WTC11 (cell line): ENCODE measurements at regions not wholly inside any gene's neighbourhood (a gene's known extent, or its start where the extent isn't known, plus 50 kb on each side); places are given as distances from the start of the nearest gene placed in this dataset.

Experiments
- CDX4 ChIP-seq: fragments of 250-450 bp; sonication (Bioruptor Pico); IDR thresholded peaks from 2 replicates; pipeline ENCODE4 v1.9.0; 2021; ENCODE audit warnings: moderate library complexity, mild to moderate bottlenecking, inconsistent platforms, borderline replicate concordance
- ELF4 ChIP-seq: sonication (generic); formaldehyde crosslinking; IDR thresholded peaks from 2 replicates; pipeline ENCODE4 v1.8.1; 2022; ENCODE audit warnings: low read depth, mild to moderate bottlenecking, moderate library complexity, missing genetic modification reagents
- FOXJ3 ChIP-seq: sonication (generic); formaldehyde crosslinking; IDR thresholded peaks from 2 replicates; pipeline ENCODE4 v1.9.0; 2021; ENCODE audit warnings: missing genetic modification reagents, mild to moderate bottlenecking, borderline replicate concordance
- SP1 ChIP-seq: sonication (generic); formaldehyde crosslinking; conservative IDR thresholded peaks from 2 replicates; pipeline ENCODE4 v1.8.1; 2022; ENCODE audit warnings: missing genetic modification reagents
- USF1 ChIP-seq: sonication (generic); formaldehyde crosslinking; IDR thresholded peaks from 2 replicates; pipeline ENCODE4 v1.8.0; 2022; ENCODE audit warnings: mild to moderate bottlenecking, missing genetic modification reagents
- ZBTB21 ChIP-seq: sonication (generic); formaldehyde crosslinking; IDR thresholded peaks from 2 replicates; pipeline ENCODE4 v1.8.1; 2023; ENCODE audit warnings: mild to moderate bottlenecking, missing genetic modification reagents, borderline replicate concordance
- ZNF423 ChIP-seq: fragments of 250-450 bp; sonication (Bioruptor Pico); IDR thresholded peaks from 2 replicates; pipeline ENCODE4 v2.1.2; 2022; ENCODE audit warnings: mild to moderate bottlenecking, moderate library complexity
- TF ChIP-seq, protein P1 (sequence below): fragments of 200-600 bp; IDR thresholded peaks from 2 replicates; pipeline ENCODE4 v1.8.0; 2022; ENCODE audit warnings: antibody characterized with exemption
- TF ChIP-seq, protein P2 (sequence below): sonication (generic); formaldehyde crosslinking; IDR thresholded peaks from 2 replicates; pipeline ENCODE4 v1.8.1; 2022; ENCODE audit warnings: low read depth, mild to moderate bottlenecking, moderate library complexity, missing genetic modification reagents, borderline replicate concordance

GRCh38 chr2:239890206-239890746 lies 134.9 kb downstream of the NDUFA10 start:
- TF ChIP-seq, protein P1, sequence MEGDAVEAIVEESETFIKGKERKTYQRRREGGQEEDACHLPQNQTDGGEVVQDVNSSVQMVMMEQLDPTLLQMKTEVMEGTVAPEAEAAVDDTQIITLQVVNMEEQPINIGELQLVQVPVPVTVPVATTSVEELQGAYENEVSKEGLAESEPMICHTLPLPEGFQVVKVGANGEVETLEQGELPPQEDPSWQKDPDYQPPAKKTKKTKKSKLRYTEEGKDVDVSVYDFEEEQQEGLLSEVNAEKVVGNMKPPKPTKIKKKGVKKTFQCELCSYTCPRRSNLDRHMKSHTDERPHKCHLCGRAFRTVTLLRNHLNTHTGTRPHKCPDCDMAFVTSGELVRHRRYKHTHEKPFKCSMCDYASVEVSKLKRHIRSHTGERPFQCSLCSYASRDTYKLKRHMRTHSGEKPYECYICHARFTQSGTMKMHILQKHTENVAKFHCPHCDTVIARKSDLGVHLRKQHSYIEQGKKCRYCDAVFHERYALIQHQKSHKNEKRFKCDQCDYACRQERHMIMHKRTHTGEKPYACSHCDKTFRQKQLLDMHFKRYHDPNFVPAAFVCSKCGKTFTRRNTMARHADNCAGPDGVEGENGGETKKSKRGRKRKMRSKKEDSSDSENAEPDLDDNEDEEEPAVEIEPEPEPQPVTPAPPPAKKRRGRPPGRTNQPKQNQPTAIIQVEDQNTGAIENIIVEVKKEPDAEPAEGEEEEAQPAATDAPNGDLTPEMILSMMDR, result no peak
- no peak for TF ChIP-seq CDX4 (CRISPR knock-in tag)
- TF ChIP-seq USF1, result no peak
- no peak for TF ChIP-seq ZBTB21 (CRISPR knock-in tag)
- no peak for TF ChIP-seq ELF4 (CRISPR knock-in tag)
- TF ChIP-seq SP1 (CRISPR knock-in tag), result no peak
- TF ChIP-seq, protein P2, sequence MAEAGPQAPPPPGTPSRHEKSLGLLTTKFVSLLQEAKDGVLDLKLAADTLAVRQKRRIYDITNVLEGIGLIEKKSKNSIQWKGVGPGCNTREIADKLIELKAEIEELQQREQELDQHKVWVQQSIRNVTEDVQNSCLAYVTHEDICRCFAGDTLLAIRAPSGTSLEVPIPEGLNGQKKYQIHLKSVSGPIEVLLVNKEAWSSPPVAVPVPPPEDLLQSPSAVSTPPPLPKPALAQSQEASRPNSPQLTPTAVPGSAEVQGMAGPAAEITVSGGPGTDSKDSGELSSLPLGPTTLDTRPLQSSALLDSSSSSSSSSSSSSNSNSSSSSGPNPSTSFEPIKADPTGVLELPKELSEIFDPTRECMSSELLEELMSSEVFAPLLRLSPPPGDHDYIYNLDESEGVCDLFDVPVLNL (CRISPR knock-in tag), result no peak
- no peak for TF ChIP-seq FOXJ3 (CRISPR knock-in tag)
- no peak for TF ChIP-seq ZNF423 (CRISPR knock-in tag)
